ENCODE measurements at regions not wholly inside any gene's neighbourhood (a gene's known extent, or its start where the extent isn't known, plus 50 kb on each side); places are given as distances from the start of the nearest gene placed in this dataset.

DNA sequence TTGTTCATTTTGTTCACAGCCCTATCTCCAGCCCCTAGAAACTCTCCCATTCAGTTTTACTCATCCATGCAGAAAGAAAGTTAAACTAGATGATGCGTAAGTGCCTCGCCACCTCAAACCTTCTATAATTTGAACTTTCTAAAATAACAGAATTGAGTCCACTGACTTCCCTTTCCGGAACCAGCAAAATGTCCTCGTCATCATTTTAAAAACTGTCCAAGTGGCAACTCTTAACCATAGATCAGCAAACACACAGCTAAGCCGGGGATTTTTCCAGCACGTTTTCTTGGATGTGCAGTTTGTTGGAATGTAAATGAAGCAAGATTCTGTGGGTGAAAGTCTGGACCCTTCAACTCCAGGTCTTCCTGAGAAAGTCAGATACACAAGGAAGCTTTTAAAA is 369.7 kb upstream of the ERCC4 start:
- no peaks in the 10 kb centered on the region for H3K9me3 ChIP-seq
- TF ChIP-seq, protein P1, sequence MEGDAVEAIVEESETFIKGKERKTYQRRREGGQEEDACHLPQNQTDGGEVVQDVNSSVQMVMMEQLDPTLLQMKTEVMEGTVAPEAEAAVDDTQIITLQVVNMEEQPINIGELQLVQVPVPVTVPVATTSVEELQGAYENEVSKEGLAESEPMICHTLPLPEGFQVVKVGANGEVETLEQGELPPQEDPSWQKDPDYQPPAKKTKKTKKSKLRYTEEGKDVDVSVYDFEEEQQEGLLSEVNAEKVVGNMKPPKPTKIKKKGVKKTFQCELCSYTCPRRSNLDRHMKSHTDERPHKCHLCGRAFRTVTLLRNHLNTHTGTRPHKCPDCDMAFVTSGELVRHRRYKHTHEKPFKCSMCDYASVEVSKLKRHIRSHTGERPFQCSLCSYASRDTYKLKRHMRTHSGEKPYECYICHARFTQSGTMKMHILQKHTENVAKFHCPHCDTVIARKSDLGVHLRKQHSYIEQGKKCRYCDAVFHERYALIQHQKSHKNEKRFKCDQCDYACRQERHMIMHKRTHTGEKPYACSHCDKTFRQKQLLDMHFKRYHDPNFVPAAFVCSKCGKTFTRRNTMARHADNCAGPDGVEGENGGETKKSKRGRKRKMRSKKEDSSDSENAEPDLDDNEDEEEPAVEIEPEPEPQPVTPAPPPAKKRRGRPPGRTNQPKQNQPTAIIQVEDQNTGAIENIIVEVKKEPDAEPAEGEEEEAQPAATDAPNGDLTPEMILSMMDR (IDR thresholded peaks at IDR 0.05), result no peak
- no peak for TF ChIP-seq POLR2A (IDR thresholded peaks at IDR 0.05)
- no peak overlapping the region for H3K4me3 ChIP-seq
- H3K27ac ChIP-seq, result no peak overlapping the region
- intact Hi-C loops (cut with DNase I; ENCODE audit: low total_unique reads), result no loop called here
- no peaks in the 10 kb centered on the region for H3K4me1 ChIP-seq
- H3K27me3 ChIP-seq, result no peaks in the 10 kb centered on the region
- no peak for DNase-seq
- H3K36me3 ChIP-seq, result no peaks in the 10 kb centered on the region

DNA sequence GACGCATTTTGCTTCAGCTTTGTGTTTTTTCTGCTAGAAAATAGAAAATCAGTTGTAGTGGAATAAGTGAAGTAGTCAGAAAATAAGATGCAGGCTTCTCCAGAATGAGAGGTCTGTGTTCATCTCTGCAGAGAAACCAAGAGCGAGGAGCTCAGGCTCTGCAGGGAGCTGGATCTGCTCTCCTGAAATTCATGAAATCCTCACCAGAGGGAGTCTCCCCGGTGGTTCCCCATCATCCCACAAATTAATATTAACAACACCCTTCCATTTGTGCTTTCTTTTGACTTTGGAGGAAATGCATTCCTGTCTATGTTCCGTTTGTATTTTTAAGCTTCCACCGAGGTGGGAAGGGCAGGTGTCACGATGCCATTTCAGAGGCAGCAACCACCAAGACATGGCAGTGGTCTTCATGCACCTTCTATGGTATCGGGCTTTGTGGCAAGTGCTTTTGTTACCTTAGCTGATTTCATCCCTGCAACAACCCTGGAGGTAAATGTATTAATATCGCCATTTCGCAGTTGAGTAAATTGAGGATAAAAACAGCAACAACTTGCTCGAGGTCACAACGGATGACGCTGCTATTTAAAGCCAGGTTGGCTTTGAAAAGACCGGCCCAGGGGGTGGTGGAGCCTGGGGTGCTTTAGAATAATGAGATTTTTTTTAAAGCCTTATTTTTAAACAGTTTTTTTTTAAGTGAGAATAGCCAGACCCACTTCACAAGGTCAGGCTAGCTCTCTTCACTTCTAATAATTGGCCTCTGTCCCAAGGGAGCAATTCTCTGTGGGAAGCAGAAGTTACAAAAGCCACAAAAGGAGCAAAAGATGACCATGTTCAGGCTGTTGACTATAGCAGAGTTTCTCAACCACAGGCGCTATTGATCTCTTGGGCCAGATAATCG is 367.6 kb upstream of the ERCC4 start:
- intact Hi-C loops (cut with DNase I; ENCODE audit: low total_unique reads), result no loop called here
- no peaks in the 10 kb centered on the region for H3K27me3 ChIP-seq
- H3K27ac ChIP-seq, result no peak overlapping the region
- no peaks in the 10 kb centered on the region for H3K4me1 ChIP-seq
- H3K9me3 ChIP-seq, result no peaks in the 10 kb centered on the region
- TF ChIP-seq POLR2A (IDR thresholded peaks at IDR 0.05), result no peak
- no peak overlapping the region for H3K4me3 ChIP-seq
- H3K36me3 ChIP-seq, result no peaks in the 10 kb centered on the region
- DNase-seq, result no peak

DNA sequence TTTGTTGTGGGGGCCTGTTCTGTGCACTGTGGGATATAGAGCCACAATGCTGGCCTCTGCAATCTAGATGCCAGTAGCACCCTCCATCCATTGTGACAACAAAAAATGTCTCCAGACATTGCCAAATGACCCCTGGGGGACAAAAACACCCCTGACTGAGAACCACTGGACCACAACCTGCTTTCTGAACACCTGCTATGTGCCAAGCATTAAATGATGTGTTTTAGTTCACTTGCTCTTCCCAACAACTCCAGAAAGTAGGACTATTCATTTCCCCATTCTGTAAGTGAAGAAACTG is 367.0 kb upstream of the ERCC4 start:
- Histone ChIP-seq H3K36me3 (no peaks in the 10 kb centered on the region), H3K9me3 (no peaks in the 10 kb centered on the region), H3K27ac (no peak overlapping the region), H3K4me1 (no peaks in the 10 kb centered on the region), H3K4me3 (no peak overlapping the region), H3K27me3 (no peaks in the 10 kb centered on the region)
- no peak for DNase-seq
- intact Hi-C loops (cut with DNase I; ENCODE audit: low total_unique reads), result no loop called here
- no peak for TF ChIP-seq POLR2A (IDR thresholded peaks at IDR 0.05)
- TF ChIP-seq, protein P1 (IDR thresholded peaks at IDR 0.05), result no peak

DNA sequence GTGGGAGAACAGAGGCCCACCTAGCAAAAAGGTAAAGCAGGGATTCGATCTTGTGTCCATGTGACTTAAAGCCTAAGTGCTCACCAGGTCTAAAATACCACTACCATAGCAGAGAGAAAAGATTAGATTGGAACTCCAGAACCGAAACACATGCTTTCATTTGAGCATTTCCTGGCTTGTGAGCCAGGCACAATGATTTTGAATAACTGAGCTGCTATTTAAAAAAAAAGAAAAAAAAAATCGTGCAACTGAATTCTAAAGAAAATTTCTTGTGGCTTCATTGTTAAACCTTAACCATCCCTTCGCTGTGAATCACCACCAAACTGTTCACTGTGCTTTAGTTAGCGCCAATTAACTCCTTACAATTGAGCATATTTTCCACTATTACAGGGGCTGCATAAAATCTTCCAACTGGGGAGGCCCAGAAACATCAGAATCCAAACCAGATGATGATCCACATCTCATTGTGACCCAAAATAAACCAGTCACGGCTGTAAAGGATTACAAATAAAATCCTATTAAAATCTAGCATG is 366.4 kb upstream of the ERCC4 start:
- no peak overlapping the region for H3K4me3 ChIP-seq
- DNase-seq, result no peak
- H3K4me1 ChIP-seq, result no peaks in the 10 kb centered on the region
- TF ChIP-seq, protein P1 (IDR thresholded peaks at IDR 0.05), result no peak
- no peak for TF ChIP-seq POLR2A (IDR thresholded peaks at IDR 0.05)
- intact Hi-C loops (cut with DNase I; ENCODE audit: low total_unique reads), result no loop called here
- no peaks in the 10 kb centered on the region for H3K9me3 ChIP-seq
- H3K27ac ChIP-seq, result no peak overlapping the region
- H3K36me3 ChIP-seq, result no peaks in the 10 kb centered on the region
- H3K27me3 ChIP-seq, result no peaks in the 10 kb centered on the region

DNA sequence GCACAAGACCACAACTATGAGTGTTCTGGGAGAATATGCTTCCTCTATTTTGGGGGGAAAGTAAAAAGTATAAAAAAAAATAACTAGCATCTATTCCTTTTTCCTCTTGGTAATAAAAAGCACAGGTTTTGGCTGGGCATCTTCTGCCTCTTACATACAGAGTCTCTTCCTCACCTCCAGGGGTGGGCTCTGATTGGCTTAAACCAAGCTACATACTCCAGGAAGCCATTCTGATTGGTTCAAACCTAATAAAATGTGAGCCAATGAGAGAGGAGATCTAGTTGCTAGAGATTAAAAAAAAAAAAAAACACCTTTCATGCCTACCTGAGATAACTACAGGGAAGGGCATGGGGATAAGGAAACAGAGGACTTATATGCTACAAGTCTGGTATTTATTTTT is 365.9 kb upstream of the ERCC4 start:
- Histone ChIP-seq H3K9me3 (no peaks in the 10 kb centered on the region), H3K4me1 (no peaks in the 10 kb centered on the region), H3K27ac (no peak overlapping the region), H3K27me3 (no peaks in the 10 kb centered on the region), H3K4me3 (no peak overlapping the region), H3K36me3 (no peaks in the 10 kb centered on the region)
- intact Hi-C loops (cut with DNase I; ENCODE audit: low total_unique reads), result no loop called here
- TF ChIP-seq, protein P1 (IDR thresholded peaks at IDR 0.05), result no peak
- TF ChIP-seq POLR2A (IDR thresholded peaks at IDR 0.05), result no peak
- no peak for DNase-seq
